ENCODE measurements at regions not wholly inside any gene's neighbourhood (a gene's known extent, or its start where the extent isn't known, plus 50 kb on each side); places are given as distances from the start of the nearest gene placed in this dataset.

GRCh38 chr11:15635521-15635920 is 520.8 kb downstream of the INSC start:
- TF ChIP-seq POLR2A (IDR thresholded peaks at IDR 0.05; ENCODE audit: low read length), result no peak
- no peak for TF ChIP-seq GATA1 (IDR thresholded peaks at IDR 0.05; ENCODE audit: low read depth, low read length)

All from erythroblast (primary cell).